IMR-90 (cell line): ENCODE measurements at regions not wholly inside any gene's neighbourhood (a gene's known extent, or its start where the extent isn't known, plus 50 kb on each side); places are given as distances from the start of the nearest gene placed in this dataset.

Source experiments
- ATAC-seq: fragments of 200-7000 bp; cut with Tn5 transposase; 2 replicates; pipeline ENCODE4 v1.9.1; 2020; ENCODE audit warnings: low read depth, mild to moderate bottlenecking, moderate library complexity
- BruUV-seq: library from RNA; stranded (reverse); fragments of 400-500 nt; replicated peaks from 2 replicates; lab custom pipeline; 2021; lab: Mats Ljungman, UMichigan
- CTCF ChIA-PET: fragments of 300-600 bp; formaldehyde crosslinking; extraction: SDS; loops from one replicate; lab custom pipeline; 2021; ENCODE audit warnings: antibody characterized with exemption; lab: Yijun Ruan, JAX
- POLR2A ChIA-PET: fragments of 300-600 bp; sonication (Branson Sonifier 250); formaldehyde crosslinking; loops from one replicate; lab custom pipeline; 2022; ENCODE audit warnings: antibody characterized with exemption; ENCODE audit not compliant: unreplicated experiment; lab: Charles Lee
- DNase-seq: peaks from one replicate; pipeline ENCODE4 v3.0.0; 2013
- H2AFZ ChIP-seq: replicated peaks from 2 replicates; pipeline ENCODE3; 2013; ENCODE audit warnings: low read length, mild to moderate bottlenecking; ENCODE audit not compliant: poor library complexity
- H2AK5ac ChIP-seq: 2 replicates; pipeline ENCODE4 v1.6.1; 2013; ENCODE audit warnings: low read depth, low read length, inconsistent platforms
- H2AK9ac ChIP-seq: replicated peaks from 2 replicates; pipeline ENCODE3; 2013; ENCODE audit warnings: mild to moderate bottlenecking, low read depth, low read length, moderate library complexity; ENCODE audit not compliant: poor library complexity
- H2BK120ac ChIP-seq: 2 replicates; pipeline ENCODE4 v1.6.1; 2013; ENCODE audit warnings: low read depth, low read length, inconsistent platforms
- H2BK15ac ChIP-seq: 3 replicates; pipeline ENCODE4 v1.6.1; 2013; ENCODE audit warnings: low read depth, low read length, inconsistent platforms
- H2BK20ac ChIP-seq: 2 replicates; pipeline ENCODE4 v1.6.1; 2013; ENCODE audit warnings: low read depth, mild to moderate bottlenecking, inconsistent platforms, low read length, moderate library complexity
- H2BK5ac ChIP-seq: 2 replicates; pipeline ENCODE4 v1.6.1; 2013; ENCODE audit warnings: mild to moderate bottlenecking, low read depth, low read length, inconsistent platforms; ENCODE audit not compliant: poor library complexity, severe bottlenecking
- H3K14ac ChIP-seq: replicated peaks from 2 replicates; pipeline ENCODE4 v1.6.1; 2013; ENCODE audit warnings: low read depth, low read length, inconsistent platforms
- H3K18ac ChIP-seq: 2 replicates; pipeline ENCODE4 v1.6.1; 2013; ENCODE audit warnings: low read depth, low read length, control low read depth
- H3K23ac ChIP-seq: 2 replicates; pipeline ENCODE4 v1.6.1; 2013; ENCODE audit warnings: low read depth, low read length, inconsistent platforms
- H3K27ac ChIP-seq: 2 replicates; pipeline ENCODE4 v1.5.1; 2013; ENCODE audit warnings: mild to moderate bottlenecking, control low read depth, low read length; ENCODE audit not compliant: insufficient read depth
- H3K27me3 ChIP-seq: 2 replicates; pipeline ENCODE4 v1.6.1; 2013; ENCODE audit warnings: low read length; ENCODE audit not compliant: control insufficient read depth, insufficient read depth
- H3K36me3 ChIP-seq: 2 replicates; pipeline ENCODE4 v1.6.1; 2013; ENCODE audit warnings: low read length, mixed read lengths; ENCODE audit not compliant: control insufficient read depth, insufficient read depth
- H3K4ac ChIP-seq: 2 replicates; pipeline ENCODE4 v1.6.1; 2013; ENCODE audit warnings: low read depth, low read length, inconsistent platforms
- H3K4me1 ChIP-seq: 2 replicates; pipeline ENCODE4 v1.6.1; 2013; ENCODE audit warnings: low read length, mixed read lengths; ENCODE audit not compliant: control insufficient read depth, insufficient read depth
- H3K4me2 ChIP-seq: 2 replicates; pipeline ENCODE4 v1.6.1; 2013; ENCODE audit warnings: low read depth, mild to moderate bottlenecking, control low read depth, low read length, moderate library complexity
- H3K4me3 ChIP-seq: 2 replicates; pipeline ENCODE4 v1.5.1; 2013; ENCODE audit warnings: low read depth, mild to moderate bottlenecking, control low read depth, low read length, moderate library complexity; ENCODE audit not compliant: insufficient read depth
- H3K56ac ChIP-seq: 2 replicates; pipeline ENCODE4 v1.6.1; 2013; ENCODE audit warnings: low read length, inconsistent platforms; ENCODE audit not compliant: insufficient read depth; ENCODE audit errors: extremely low read depth
- H3K79me1 ChIP-seq, 2 experiments: 2 replicates each; pipeline ENCODE4 v1.6.1; 2013; ENCODE audit warnings: low read length in 2 of 2, inconsistent platforms in 1 of 2, low read depth in 1 of 2
- H3K9ac ChIP-seq: 2 replicates; pipeline ENCODE4 v1.6.1; 2013; ENCODE audit warnings: low read depth, low read length, control low read depth
- H3K9me1 ChIP-seq: 2 replicates; pipeline ENCODE4 v1.6.1; 2013; ENCODE audit warnings: low read length, inconsistent platforms; ENCODE audit not compliant: insufficient read depth
- H3K9me3 ChIP-seq: 2 replicates; pipeline ENCODE4 v1.6.1; 2013; ENCODE audit warnings: low read length; ENCODE audit not compliant: control insufficient read depth, insufficient read depth
- H4K20me1 ChIP-seq: 2 replicates; pipeline ENCODE4 v1.6.1; 2013; ENCODE audit warnings: low read length, inconsistent platforms; ENCODE audit not compliant: insufficient read depth
- H4K5ac ChIP-seq: 2 replicates; pipeline ENCODE4 v1.6.1; 2013; ENCODE audit warnings: mild to moderate bottlenecking, low read depth, low read length, control low read depth
- H4K8ac ChIP-seq, 2 experiments: 2 replicates each; pipeline ENCODE4 v1.6.1; 2013; ENCODE audit warnings: low read depth in 2 of 2, low read length in 2 of 2, control low read depth in 1 of 2, inconsistent platforms in 1 of 2
- H4K91ac ChIP-seq: 2 replicates; pipeline ENCODE4 v1.6.1; 2013; ENCODE audit warnings: low read depth, low read length, inconsistent platforms; ENCODE audit not compliant: insufficient read depth
- BHLHE40 ChIP-seq: fragments of 150-350 bp; IDR thresholded peaks from 2 replicates; pipeline ENCODE4 v1.6.1; 2016; ENCODE audit warnings: mild to moderate bottlenecking, low read depth, low read length
- CEBPB ChIP-seq: IDR thresholded peaks from 2 replicates; pipeline ENCODE4 v1.6.1; 2012; ENCODE audit warnings: low read depth, low read length, improper control_type of control experiment
- CHD1 ChIP-seq: IDR thresholded peaks from 2 replicates; pipeline ENCODE4 v1.6.1; 2012; ENCODE audit warnings: low read depth, low read length, improper control_type of control experiment
- ELK1 ChIP-seq: fragments of 150-350 bp; IDR thresholded peaks from 2 replicates; pipeline ENCODE4 v1.6.1; 2016; ENCODE audit warnings: low read depth, mild to moderate bottlenecking, low read length, moderate library complexity, borderline replicate concordance
- MAFK ChIP-seq: IDR thresholded peaks from 2 replicates; pipeline ENCODE4 v1.6.1; 2012; ENCODE audit warnings: low read depth, low read length, improper control_type of control experiment
- MAZ ChIP-seq: IDR thresholded peaks from 2 replicates; pipeline ENCODE4 v1.6.1; 2012; ENCODE audit warnings: low read depth, mild to moderate bottlenecking, low read length, improper control_type of control experiment, moderate library complexity, borderline replicate concordance
- MXI1 ChIP-seq: IDR thresholded peaks from 2 replicates; pipeline ENCODE4 v1.6.1; 2012; ENCODE audit warnings: low read depth, mild to moderate bottlenecking, low read length, moderate library complexity, borderline replicate concordance
- NFE2L2 ChIP-seq: fragments of 150-350 bp; IDR thresholded peaks from 2 replicates; pipeline ENCODE4 v1.6.1; 2016; ENCODE audit warnings: low read depth, mild to moderate bottlenecking, low read length
- RAD21 ChIP-seq: IDR thresholded peaks from 2 replicates; pipeline ENCODE4 v1.6.1; 2012; ENCODE audit warnings: low read length, improper control_type of control experiment
- SMC3 ChIP-seq: fragments of 150-350 bp; IDR thresholded peaks from 2 replicates; pipeline ENCODE4 v1.6.1; 2016; ENCODE audit warnings: low read depth, mild to moderate bottlenecking, antibody characterized with exemption, low read length, moderate library complexity
- WGBS, 2 experiments: methylation state at CpG; one replicate each; pipeline versions ENCODE4 v1.1.5 to v1.1.7; 2013; ENCODE audit warnings: missing lambda C conversion rate in 2 of 2; ENCODE audit not compliant: insufficient read length in 1 of 2; ENCODE audit errors: extremely low coverage in 2 of 2; 5-methylcytosine and 5-hydroxymethylcytosine counted together
- dilution Hi-C: fragments of 300-500 bp; cut with HindIII; formaldehyde crosslinking; loops from one replicate; pipeline ENCODE4 v1.14.3; 2018; ENCODE audit warnings: low sequenced_read_pairs; ENCODE audit not compliant: unreplicated experiment
- in situ Hi-C: fragments of 300-500 bp; cut with MboI; formaldehyde crosslinking; loops from 3 replicates; pipeline ENCODE4 v1.14.3; 2019; ENCODE audit warnings: low sequenced_read_pairs, inconsistent platforms, mixed read lengths
- intact Hi-C: fragments of 100-400 bp; cut with micrococcal nuclease; formaldehyde crosslinking; loops from 2 replicates; pipeline ENCODE4 v1.10.0; 2022
- TF ChIP-seq, protein P1 (sequence below): fragments of 150-350 bp; IDR thresholded peaks from 2 replicates; pipeline ENCODE4 v1.6.1; 2017; ENCODE audit warnings: mild to moderate bottlenecking, antibody characterized with exemption, low read length, low read depth

- H2BK15ac ChIP-seq, result no peak overlapping the region
- no CpG with 5 or more reads among the region's 5 CpGs for WGBS, 2 experiments
- no peak overlapping the region for H4K5ac ChIP-seq
- no peak overlapping the region for H3K4me3 ChIP-seq
- intact Hi-C loops, result no loop called here
- in situ Hi-C loops, result no loop called here
- no peak overlapping the region for H3K23ac ChIP-seq
- H3K4me1 ChIP-seq, result no peaks in the 10 kb centered on the region; the same call in 1 of the 2 replicates
- H3K56ac ChIP-seq, result no peak overlapping the region
- no peaks in the 10 kb centered on the region for H3K9me3 ChIP-seq
- peaks cover 12% of the 10 kb centered on the region for H3K27me3 ChIP-seq
- no peak overlapping the region for H4K8ac ChIP-seq
- H2BK5ac ChIP-seq, result no peak overlapping the region
- dilution Hi-C loops, result no loop called here
- no peak overlapping the region for H2AK5ac ChIP-seq
- no peaks in the 10 kb centered on the region for H4K20me1 ChIP-seq
- H3K9me1 ChIP-seq, result no peaks in the 10 kb centered on the region
- ChIA-PET CTCF (no interaction called here), POLR2A (no interaction called here)
- H2AFZ ChIP-seq, result no peak overlapping the region
- H4K91ac ChIP-seq, result no peak overlapping the region
- no peaks in the 10 kb centered on the region for H3K79me1 ChIP-seq
- no peaks in the 10 kb centered on the region for H3K36me3 ChIP-seq
- ATAC-seq, result no peak
- no peak overlapping the region for H3K9ac ChIP-seq
- no peak overlapping the region for H3K27ac ChIP-seq
- no peak overlapping the region for H3K4me2 ChIP-seq
- TF ChIP-seq BHLHE40 (no peak), MAZ (no peak), MXI1 (no peak), ELK1 (no peak), RAD21 (no peak), CEBPB (no peak), SMC3 (no peak), CHD1 (no peak), MAFK (no peak), NFE2L2 (no peak)
- TF ChIP-seq, protein P1, sequence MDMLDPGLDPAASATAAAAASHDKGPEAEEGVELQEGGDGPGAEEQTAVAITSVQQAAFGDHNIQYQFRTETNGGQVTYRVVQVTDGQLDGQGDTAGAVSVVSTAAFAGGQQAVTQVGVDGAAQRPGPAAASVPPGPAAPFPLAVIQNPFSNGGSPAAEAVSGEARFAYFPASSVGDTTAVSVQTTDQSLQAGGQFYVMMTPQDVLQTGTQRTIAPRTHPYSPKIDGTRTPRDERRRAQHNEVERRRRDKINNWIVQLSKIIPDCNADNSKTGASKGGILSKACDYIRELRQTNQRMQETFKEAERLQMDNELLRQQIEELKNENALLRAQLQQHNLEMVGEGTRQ, result no peak
- no TSS peak for BruUV-seq
- H2BK120ac ChIP-seq, result no peak overlapping the region
- no peak for DNase-seq
- no peak overlapping the region for H3K14ac ChIP-seq
- no peak overlapping the region for H2AK9ac ChIP-seq
- no peak overlapping the region for H2BK20ac ChIP-seq
- no peak overlapping the region for H3K18ac ChIP-seq
- no peak overlapping the region for H3K4ac ChIP-seq
These were observed 222.7 kb downstream of the SNX19 start for GRCh38 chr11:130693543-130693942.
